ENCODE measurements at regions not wholly inside any gene's neighbourhood (a gene's known extent, or its start where the extent isn't known, plus 50 kb on each side); places are given as distances from the start of the nearest gene placed in this dataset.

- no peak overlapping the region for H3K4me3 ChIP-seq (ENCODE audit: low read depth, low read length)
- no peak for DNase-seq (ENCODE audit: low read depth)
- no peak for TF ChIP-seq CTCF (IDR thresholded peaks at IDR 0.05; ENCODE audit: insufficient read depth, low read length)
Measured at GRCh38 chr16:51932317-51932716, 614.6 kb downstream of the TOX3 start.

GRCh38 chr16:51931653-51932052, 615.3 kb downstream of the TOX3 start:
- H3K4me3 ChIP-seq (ENCODE audit: low read depth, low read length) = no peak overlapping the region
- no peak for TF ChIP-seq CTCF (IDR thresholded peaks at IDR 0.05; ENCODE audit: insufficient read depth, low read length)

GRCh38 chr16:51924744-51925143, 622.2 kb downstream of the TOX3 start:
- no peak for DNase-seq (ENCODE audit: low read depth)
- no peak overlapping the region for H3K4me3 ChIP-seq (ENCODE audit: low read depth, low read length)
- TF ChIP-seq CTCF (IDR thresholded peaks at IDR 0.05; ENCODE audit: insufficient read depth, low read length) = no peak

More at GRCh38 chr16:51931653-51932052, 615.3 kb downstream of the TOX3 start:
- no peak for DNase-seq (ENCODE audit: low read depth)

- no peak for TF ChIP-seq CTCF (IDR thresholded peaks at IDR 0.05; ENCODE audit: insufficient read depth, low read length)
- no peak for DNase-seq (ENCODE audit: low read depth)
- no peak overlapping the region for H3K4me3 ChIP-seq (ENCODE audit: low read depth, low read length)
Measured at GRCh38 chr16:51922476-51922875, 624.5 kb downstream of the TOX3 start.

GRCh38 chr16:51919736-51920135, 627.2 kb downstream of the TOX3 start:
- peak; percentile 31 for DNase-seq (ENCODE audit: low read depth)
- no peak for TF ChIP-seq CTCF (IDR thresholded peaks at IDR 0.05; ENCODE audit: insufficient read depth, low read length)
- no peak overlapping the region for H3K4me3 ChIP-seq (ENCODE audit: low read depth, low read length)

- no peak overlapping the region for H3K4me3 ChIP-seq (ENCODE audit: low read depth, low read length)
- no peak for TF ChIP-seq CTCF (IDR thresholded peaks at IDR 0.05; ENCODE audit: insufficient read depth, low read length)
- no peak for DNase-seq (ENCODE audit: low read depth)
Measured at GRCh38 chr16:51916814-51917213, 630.1 kb downstream of the TOX3 start.

DNA sequence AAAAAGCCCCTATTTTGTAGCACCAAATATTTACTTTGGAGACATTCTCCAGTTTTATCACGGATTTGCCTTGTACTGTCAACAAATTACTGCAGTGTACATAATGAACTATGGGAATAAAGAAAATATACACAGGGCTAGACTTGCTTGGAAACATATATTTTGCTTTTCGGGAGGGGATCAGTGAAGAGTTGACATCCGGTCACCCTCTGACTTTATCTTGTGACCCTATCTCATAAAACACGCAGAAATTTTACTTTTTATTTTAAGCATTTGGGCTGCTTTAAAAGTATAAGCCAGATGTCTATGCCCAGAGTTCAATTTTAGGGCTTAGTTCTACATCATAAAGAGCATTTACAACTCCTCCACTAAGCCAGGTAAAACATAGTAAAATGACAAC, 630.7 kb downstream of the TOX3 start:
- DNase-seq (ENCODE audit: low read depth) = no peak
- TF ChIP-seq CTCF (IDR thresholded peaks at IDR 0.05; ENCODE audit: insufficient read depth, low read length) = no peak
- no peak overlapping the region for H3K4me3 ChIP-seq (ENCODE audit: low read depth, low read length)

All from fibroblast of the aortic adventitia (primary cell).